ENCODE measurements at regions not wholly inside any gene's neighbourhood (a gene's known extent, or its start where the extent isn't known, plus 50 kb on each side); places are given as distances from the start of the nearest gene placed in this dataset.

DNA sequence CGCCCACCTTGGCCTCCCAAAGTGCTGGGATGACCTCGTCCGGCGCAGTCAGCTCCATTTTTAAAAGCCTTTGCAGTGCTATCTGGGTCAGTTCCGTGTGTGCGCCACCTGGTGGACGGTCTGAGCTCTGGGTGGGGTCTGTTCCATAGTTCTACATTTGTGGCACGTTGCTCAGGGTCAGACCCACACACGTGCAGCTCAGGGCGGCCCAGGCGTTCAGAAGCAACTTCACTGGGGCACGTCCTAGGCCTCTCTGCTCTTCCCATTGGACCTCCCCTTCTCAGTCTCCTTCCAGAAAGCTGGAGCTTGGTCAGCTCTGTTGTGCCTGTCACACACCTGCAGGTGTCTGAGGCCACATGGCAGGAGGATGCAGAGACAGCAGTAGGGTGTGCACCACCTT is 137.9 kb downstream of the DNAJB6 start:
- Histone ChIP-seq H3K27ac (no peak overlapping the region), H3K27me3 (ENCODE audit: insufficient read depth, low read depth) (no peaks in the 10 kb centered on the region; the same call in 1 of the 2 replicates), H3K36me3 (ENCODE audit: insufficient read depth) (no peaks in the 10 kb centered on the region), H3K4me2 (no peak overlapping the region), H4K20me1 (ENCODE audit: insufficient read depth) (no peaks in the 10 kb centered on the region), H3K4me1 (ENCODE audit: low read depth, poor library complexity, severe bottlenecking) (no peaks in the 10 kb centered on the region), H3K9ac (no peak overlapping the region), H3K4me3 (IDR thresholded peaks at IDR 0.05; ENCODE audit: insufficient read depth, low read depth, low read length) (no peak overlapping the region), H3K79me2 (ENCODE audit: insufficient read depth, low read depth) (no peaks in the 10 kb centered on the region), H2AFZ (ENCODE audit: low read depth) (peak overlapping the region; percentile 15; the same call in 1 of the 2 replicates)
- TF ChIP-seq, protein P1, sequence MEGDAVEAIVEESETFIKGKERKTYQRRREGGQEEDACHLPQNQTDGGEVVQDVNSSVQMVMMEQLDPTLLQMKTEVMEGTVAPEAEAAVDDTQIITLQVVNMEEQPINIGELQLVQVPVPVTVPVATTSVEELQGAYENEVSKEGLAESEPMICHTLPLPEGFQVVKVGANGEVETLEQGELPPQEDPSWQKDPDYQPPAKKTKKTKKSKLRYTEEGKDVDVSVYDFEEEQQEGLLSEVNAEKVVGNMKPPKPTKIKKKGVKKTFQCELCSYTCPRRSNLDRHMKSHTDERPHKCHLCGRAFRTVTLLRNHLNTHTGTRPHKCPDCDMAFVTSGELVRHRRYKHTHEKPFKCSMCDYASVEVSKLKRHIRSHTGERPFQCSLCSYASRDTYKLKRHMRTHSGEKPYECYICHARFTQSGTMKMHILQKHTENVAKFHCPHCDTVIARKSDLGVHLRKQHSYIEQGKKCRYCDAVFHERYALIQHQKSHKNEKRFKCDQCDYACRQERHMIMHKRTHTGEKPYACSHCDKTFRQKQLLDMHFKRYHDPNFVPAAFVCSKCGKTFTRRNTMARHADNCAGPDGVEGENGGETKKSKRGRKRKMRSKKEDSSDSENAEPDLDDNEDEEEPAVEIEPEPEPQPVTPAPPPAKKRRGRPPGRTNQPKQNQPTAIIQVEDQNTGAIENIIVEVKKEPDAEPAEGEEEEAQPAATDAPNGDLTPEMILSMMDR (conservative IDR thresholded peaks at IDR 0.05; ENCODE audit: low read depth, low read length) = peak; percentile 73

DNA sequence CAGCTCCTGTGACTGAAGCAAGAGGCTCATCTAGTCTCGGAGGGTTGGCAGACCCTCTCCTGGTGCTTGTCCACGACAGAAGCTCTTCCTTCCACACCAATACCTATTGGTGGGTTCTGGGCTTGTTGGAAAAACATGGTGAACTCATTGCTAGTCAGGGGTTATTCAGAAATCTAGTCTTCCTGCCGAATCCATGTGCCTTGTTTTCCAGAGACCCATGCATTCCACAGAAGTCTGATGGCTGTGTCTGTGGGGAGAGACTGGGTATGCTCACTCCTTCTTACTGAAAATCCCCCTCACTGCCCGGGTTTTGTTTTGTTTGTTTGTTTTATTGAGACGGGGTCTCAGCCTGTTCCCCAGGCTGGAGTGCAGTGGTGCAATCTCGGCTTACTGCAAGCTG is 138.3 kb downstream of the DNAJB6 start:
- no peaks in the 10 kb centered on the region for H3K36me3 ChIP-seq (ENCODE audit: insufficient read depth)
- no peak overlapping the region for H3K4me3 ChIP-seq (IDR thresholded peaks at IDR 0.05; ENCODE audit: insufficient read depth, low read depth, low read length)
- H2AFZ ChIP-seq (ENCODE audit: low read depth) = peak overlapping the region; percentile 15; the same call in 1 of the 2 replicates
- H3K9ac ChIP-seq = no peak overlapping the region
- H3K27me3 ChIP-seq (ENCODE audit: insufficient read depth, low read depth) = no peaks in the 10 kb centered on the region; the same call in 1 of the 2 replicates
- no peak overlapping the region for H3K27ac ChIP-seq
- H3K4me2 ChIP-seq = no peak overlapping the region
- TF ChIP-seq, protein P1 (conservative IDR thresholded peaks at IDR 0.05; ENCODE audit: low read depth, low read length) = no peak
- H4K20me1 ChIP-seq (ENCODE audit: insufficient read depth) = no peaks in the 10 kb centered on the region
- H3K79me2 ChIP-seq (ENCODE audit: insufficient read depth, low read depth) = no peaks in the 10 kb centered on the region
- H3K4me1 ChIP-seq (ENCODE audit: low read depth, poor library complexity, severe bottlenecking) = no peaks in the 10 kb centered on the region

DNA sequence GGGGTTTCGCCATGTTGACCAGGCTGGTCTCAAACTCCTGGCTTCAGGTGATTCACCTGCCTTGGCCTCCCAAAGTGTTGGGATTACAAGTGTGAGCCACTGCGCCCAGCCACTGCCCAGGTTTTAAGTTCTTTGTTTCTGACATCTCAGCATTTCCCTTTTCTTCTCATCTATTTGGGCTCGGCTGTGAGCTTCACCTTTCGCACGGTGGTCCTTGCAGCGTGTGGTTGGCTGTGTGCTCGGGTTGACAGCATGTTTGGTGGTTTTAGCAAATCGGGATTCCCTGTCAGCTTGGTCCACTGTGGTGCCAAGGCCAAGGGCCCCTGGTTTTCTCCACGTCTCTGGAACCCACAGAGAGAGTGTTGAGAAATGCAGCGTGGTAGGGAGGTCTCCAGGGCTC is 138.8 kb downstream of the DNAJB6 start:
- Histone ChIP-seq H3K36me3 (ENCODE audit: insufficient read depth) (no peaks in the 10 kb centered on the region), H3K27me3 (ENCODE audit: insufficient read depth, low read depth) (no peaks in the 10 kb centered on the region; the same call in 1 of the 2 replicates), H3K9ac (no peak overlapping the region), H3K79me2 (ENCODE audit: insufficient read depth, low read depth) (no peaks in the 10 kb centered on the region), H3K27ac (no peak overlapping the region), H4K20me1 (ENCODE audit: insufficient read depth) (no peaks in the 10 kb centered on the region), H3K4me1 (ENCODE audit: low read depth, poor library complexity, severe bottlenecking) (no peaks in the 10 kb centered on the region), H2AFZ (ENCODE audit: low read depth) (no peak overlapping the region), H3K4me3 (IDR thresholded peaks at IDR 0.05; ENCODE audit: insufficient read depth, low read depth, low read length) (no peak overlapping the region), H3K4me2 (no peak overlapping the region)
- TF ChIP-seq, protein P1 (conservative IDR thresholded peaks at IDR 0.05; ENCODE audit: low read depth, low read length) = no peak

DNA sequence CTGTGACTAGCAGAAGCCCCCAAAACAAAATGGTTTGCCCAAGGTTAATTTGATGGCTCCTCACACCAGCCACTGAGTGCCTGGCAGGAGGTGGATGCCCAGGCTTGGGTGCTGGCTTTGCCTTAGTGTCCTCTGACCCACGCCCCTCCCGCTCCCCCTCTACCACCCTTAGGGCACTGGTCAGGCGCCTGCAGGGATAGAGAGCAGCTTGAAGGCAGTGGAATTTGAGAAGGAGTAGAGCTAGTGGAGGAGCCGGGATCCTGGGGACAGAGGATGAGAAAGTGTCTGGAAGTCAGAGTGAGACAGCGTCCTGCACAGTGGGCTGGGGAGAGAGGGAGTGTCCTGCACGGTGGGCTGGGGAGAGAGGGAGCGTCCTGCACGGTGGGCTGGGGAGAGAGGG is 139.4 kb downstream of the DNAJB6 start:
- H3K4me1 ChIP-seq (ENCODE audit: low read depth, poor library complexity, severe bottlenecking) = no peaks in the 10 kb centered on the region
- no peaks in the 10 kb centered on the region for H4K20me1 ChIP-seq (ENCODE audit: insufficient read depth)
- no peak overlapping the region for H3K9ac ChIP-seq
- no peak overlapping the region for H3K4me3 ChIP-seq (IDR thresholded peaks at IDR 0.05; ENCODE audit: insufficient read depth, low read depth, low read length)
- TF ChIP-seq, protein P1 (conservative IDR thresholded peaks at IDR 0.05; ENCODE audit: low read depth, low read length) = no peak
- H3K36me3 ChIP-seq (ENCODE audit: insufficient read depth) = no peaks in the 10 kb centered on the region
- no peaks in the 10 kb centered on the region; the same call in 1 of the 2 replicates for H3K27me3 ChIP-seq (ENCODE audit: insufficient read depth, low read depth)
- no peaks in the 10 kb centered on the region for H3K79me2 ChIP-seq (ENCODE audit: insufficient read depth, low read depth)
- H3K4me2 ChIP-seq = no peak overlapping the region
- no peak overlapping the region for H3K27ac ChIP-seq
- no peak overlapping the region for H2AFZ ChIP-seq (ENCODE audit: low read depth)

Measured in KMS-11 (cell line).